GM23338 (cell line): ENCODE measurements at regions not wholly inside any gene's neighbourhood (a gene's known extent, or its start where the extent isn't known, plus 50 kb on each side); places are given as distances from the start of the nearest gene placed in this dataset.

Experiments
- CTCF ChIP-seq, 2 experiments: fragments of 200-600 bp in 1 of 2; sonication (generic) in 1 of 2; conservative IDR thresholded peaks; 2 replicates each; pipeline versions ENCODE4 v1.5.1 to v1.6.1; 2016 to 2017; ENCODE audit warnings: antibody characterized with exemption in 2 of 2, low read depth in 2 of 2, mild to moderate bottlenecking in 2 of 2, moderate library complexity in 1 of 2
- EZH2phosphoT487 ChIP-seq: fragments of 200-600 bp; sonication (generic); IDR thresholded peaks from one replicate; pipeline ENCODE4 v1.8.1; 2018; ENCODE audit warnings: antibody characterized with exemption; ENCODE audit not compliant: unreplicated experiment
- POLR2AphosphoS5 ChIP-seq: IDR thresholded peaks from 2 replicates; pipeline ENCODE4 v1.6.1; 2016; ENCODE audit warnings: antibody characterized with exemption, low read depth

GRCh38 chr1:215330426-215330825 is 236.7 kb upstream of the KCTD3 start:
- TF ChIP-seq CTCF (conservative IDR thresholded peaks at IDR 0.05; ENCODE audit: low read depth in 2 of 2) (no peak), EZH2phosphoT487 (no peak), POLR2AphosphoS5 (no peak)
